ENCODE measurements at regions not wholly inside any gene's neighbourhood (a gene's known extent, or its start where the extent isn't known, plus 50 kb on each side); places are given as distances from the start of the nearest gene placed in this dataset.

GRCh38 chr22:22770881-22771280, 116.7 kb upstream of the IGLL5 start:
- DNase-seq (no peak), ATAC-seq (no peak)
- Histone ChIP-seq H3K27ac (no peak overlapping the region), H3K27me3 (ENCODE audit: low read depth) (peaks cover 9% of the 10 kb centered on the region), H3K36me3 (no peaks in the 10 kb centered on the region), H3K9me3 (no peaks in the 10 kb centered on the region), H3K4me3 (no peak overlapping the region), H3K4me1 (no peaks in the 10 kb centered on the region)
- TF ChIP-seq CTCF (IDR thresholded peaks at IDR 0.05): no peak
- intact Hi-C loops (cut with DNase I): no loop called here

GRCh38 chr22:22771696-22772377, 115.8 kb upstream of the IGLL5 start:
- DNase-seq: no peak
- no peaks in the 10 kb centered on the region for H3K4me1 ChIP-seq
- no peak for TF ChIP-seq CTCF (IDR thresholded peaks at IDR 0.05)
- ATAC-seq: no peak
- intact Hi-C loops (cut with DNase I): no loop called here
- H3K9me3 ChIP-seq: no peaks in the 10 kb centered on the region
- H3K36me3 ChIP-seq: no peaks in the 10 kb centered on the region
- peaks cover 9% of the 10 kb centered on the region for H3K27me3 ChIP-seq (ENCODE audit: low read depth)
- H3K4me3 ChIP-seq: no peak overlapping the region
- H3K27ac ChIP-seq: no peak overlapping the region

- H3K9me3 ChIP-seq: no peaks in the 10 kb centered on the region
- intact Hi-C loops (cut with DNase I): no loop called here
- ATAC-seq: no peak
- no peak for DNase-seq
- no peaks in the 10 kb centered on the region for H3K36me3 ChIP-seq
- H3K4me3 ChIP-seq: no peak overlapping the region
- H3K27me3 ChIP-seq (ENCODE audit: low read depth): peaks cover 9% of the 10 kb centered on the region
- H3K27ac ChIP-seq: no peak overlapping the region
- no peak for TF ChIP-seq CTCF (IDR thresholded peaks at IDR 0.05)
- H3K4me1 ChIP-seq: no peaks in the 10 kb centered on the region
Measured at GRCh38 chr22:22772396-22772795, 115.2 kb upstream of the IGLL5 start.

- TF ChIP-seq CTCF (IDR thresholded peaks at IDR 0.05): no peak
- intact Hi-C loops (cut with DNase I): no loop called here
- Histone ChIP-seq H3K4me3 (no peak overlapping the region), H3K4me1 (no peaks in the 10 kb centered on the region), H3K27me3 (ENCODE audit: low read depth) (peaks cover 7% of the 10 kb centered on the region), H3K9me3 (no peaks in the 10 kb centered on the region), H3K27ac (no peak overlapping the region), H3K36me3 (no peaks in the 10 kb centered on the region)
- DNase-seq (no peak), ATAC-seq (no peak)
Measured at GRCh38 chr22:22772883-22773282, 114.7 kb upstream of the IGLL5 start.

- Histone ChIP-seq H3K27me3 (ENCODE audit: low read depth) (peaks cover 2% of the 10 kb centered on the region), H3K4me1 (no peaks in the 10 kb centered on the region), H3K9me3 (no peaks in the 10 kb centered on the region), H3K36me3 (no peaks in the 10 kb centered on the region), H3K4me3 (no peak overlapping the region), H3K27ac (no peak overlapping the region)
- ATAC-seq (no peak), DNase-seq (no peak)
- intact Hi-C loops (cut with DNase I): no loop called here
- TF ChIP-seq CTCF (IDR thresholded peaks at IDR 0.05): no peak
Measured at GRCh38 chr22:22773427-22773826, 114.2 kb upstream of the IGLL5 start.
